ENCODE measurements at regions not wholly inside any gene's neighbourhood (a gene's known extent, or its start where the extent isn't known, plus 50 kb on each side); places are given as distances from the start of the nearest gene placed in this dataset.

- DNase-seq = no peak
Measured at GRCh38 chr13:111844222-111844671, 222.7 kb upstream of the SOX1 start.

- no peak for DNase-seq
Measured at GRCh38 chr13:111844682-111845081, 222.3 kb upstream of the SOX1 start.

GRCh38 chr13:111845621-111846351 lies 221.2 kb upstream of the SOX1 start:
- no peak for DNase-seq

- no peak for DNase-seq
Measured at GRCh38 chr13:111846391-111847159, 220.4 kb upstream of the SOX1 start.

GRCh38 chr13:111847964-111848363 lies 219.0 kb upstream of the SOX1 start:
- DNase-seq = no peak

- DNase-seq = no peak
Measured at GRCh38 chr13:111850458-111850857, 216.5 kb upstream of the SOX1 start.

GRCh38 chr13:111850976-111851375 lies 216.0 kb upstream of the SOX1 start:
- DNase-seq = no peak

- DNase-seq = no peak
Measured at GRCh38 chr13:111852725-111853518, 214.0 kb upstream of the SOX1 start.

- DNase-seq = no peak
Measured at GRCh38 chr13:111853721-111854120, 213.2 kb upstream of the SOX1 start.

GRCh38 chr13:111854403-111854802 lies 212.5 kb upstream of the SOX1 start:
- DNase-seq = no peak

GRCh38 chr13:111855191-111855590 lies 211.8 kb upstream of the SOX1 start:
- no peak for DNase-seq

- no peak for DNase-seq
Measured at GRCh38 chr13:111855786-111856185, 211.2 kb upstream of the SOX1 start.

GRCh38 chr13:111856571-111856970 lies 210.4 kb upstream of the SOX1 start:
- no peak for DNase-seq

GRCh38 chr13:111857336-111857735 lies 209.6 kb upstream of the SOX1 start:
- no peak for DNase-seq

GRCh38 chr13:111857846-111858560 lies 208.9 kb upstream of the SOX1 start:
- no peak for DNase-seq

- DNase-seq = no peak
Measured at GRCh38 chr13:111858571-111858970, 208.4 kb upstream of the SOX1 start.

- no peak for DNase-seq
Measured at GRCh38 chr13:111859354-111860230, 207.4 kb upstream of the SOX1 start.

GRCh38 chr13:111860231-111860552 lies 206.8 kb upstream of the SOX1 start:
- DNase-seq = no peak

- DNase-seq = no peak
Measured at GRCh38 chr13:111861319-111861718, 205.6 kb upstream of the SOX1 start.

GRCh38 chr13:111861766-111862366 lies 205.1 kb upstream of the SOX1 start:
- DNase-seq = no peak
